Bone marrow (tissue), 2 donors: ENCODE measurements at regions not wholly inside any gene's neighbourhood (a gene's known extent, or its start where the extent isn't known, plus 50 kb on each side); places are given as distances from the start of the nearest gene placed in this dataset.
"Not testable (repeated sequence)": the region's sequence is repeated elsewhere in the genome, so short reads cannot be mapped to it uniquely, and the experiment has no call there.

Source experiments
- DNase-seq, 2 donors: peaks; one replicate each; lab custom pipeline; 2025; lab: John Stamatoyannopoulos, UW

DNA sequence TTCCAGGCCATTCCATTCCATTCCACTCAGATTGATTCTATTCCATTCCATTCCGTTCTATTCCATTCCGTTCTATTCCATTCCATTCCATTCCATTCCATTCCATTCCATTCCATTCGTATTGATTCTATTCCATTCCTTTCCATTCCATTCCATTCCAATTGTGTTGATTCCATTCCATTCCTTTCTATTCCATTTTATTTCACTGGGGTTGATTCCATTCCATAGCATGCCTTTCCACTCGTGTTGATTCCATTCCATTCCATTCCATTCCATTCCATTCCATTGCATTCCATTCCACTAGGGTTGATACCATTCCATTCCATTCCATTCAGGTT, 1142.3 kb downstream of the RPIA start:
- DNase-seq = no peak

DNA sequence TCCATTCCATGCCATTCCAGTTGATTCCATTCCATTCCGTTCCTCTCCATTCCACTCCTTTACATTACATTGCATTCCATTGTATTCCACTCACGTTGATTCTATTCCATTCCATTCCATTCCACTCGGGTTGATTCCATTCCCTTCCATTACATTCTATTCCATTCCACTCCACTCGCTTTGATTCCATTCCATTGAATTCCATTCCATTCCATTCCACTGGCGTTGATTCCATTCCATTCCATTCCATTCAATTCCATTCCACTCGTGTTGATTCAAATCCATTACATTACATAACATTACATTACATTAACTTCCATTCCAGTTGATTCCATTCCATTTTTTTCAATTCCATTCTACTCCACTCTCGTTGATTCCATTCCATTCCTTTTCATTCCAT, 1142.8 kb downstream of the RPIA start:
- DNase-seq = no peak

DNA sequence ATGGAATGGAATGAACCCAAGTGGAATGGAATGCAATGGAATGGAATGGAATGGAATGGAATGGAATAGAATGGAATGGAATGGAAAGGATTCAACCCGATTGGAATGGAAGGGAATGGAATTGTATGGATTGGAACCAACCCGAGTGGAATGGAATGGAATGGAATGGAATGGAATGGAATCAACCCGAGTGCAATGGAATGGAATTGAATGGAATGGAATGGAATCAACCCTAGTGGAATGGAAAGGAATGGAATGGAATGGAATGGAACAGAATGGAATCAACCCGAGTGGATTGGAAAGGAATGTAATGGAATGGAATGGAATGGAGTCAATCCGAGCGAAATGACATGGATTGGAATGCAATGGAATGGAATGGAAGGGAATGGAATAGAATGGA, 1144.9 kb downstream of the RPIA start:
- DNase-seq = not testable (repeated sequence)

DNA sequence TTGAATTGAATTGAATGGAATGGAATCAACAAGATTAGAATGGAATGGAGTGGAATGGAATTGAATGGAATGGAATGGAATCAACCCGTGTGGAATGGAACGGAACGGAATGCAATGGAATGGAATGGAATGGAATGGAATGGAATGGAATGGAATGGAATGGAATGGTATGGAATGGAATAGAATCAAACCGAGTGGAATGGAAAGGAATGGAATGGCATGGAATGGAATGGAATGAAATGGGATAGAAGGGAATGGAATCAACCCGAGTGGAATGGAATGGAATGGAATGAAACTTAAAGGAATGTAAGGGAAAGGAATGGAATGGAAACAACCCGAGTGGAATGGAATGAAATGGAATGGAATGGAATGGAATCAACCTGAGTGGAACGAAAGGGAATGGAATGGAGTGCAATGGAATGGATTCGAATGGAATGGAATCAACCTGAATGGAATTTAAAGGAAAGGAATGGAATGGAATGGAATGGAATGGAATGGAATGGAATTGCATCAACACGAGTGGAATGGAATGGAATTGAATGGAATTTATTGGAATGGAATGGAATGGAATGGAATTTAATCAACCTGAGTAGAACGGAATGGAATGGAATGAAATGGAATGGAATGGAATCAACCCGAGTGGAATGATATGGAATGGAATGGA, 1146.6 kb downstream of the RPIA start:
- no peak for DNase-seq

DNA sequence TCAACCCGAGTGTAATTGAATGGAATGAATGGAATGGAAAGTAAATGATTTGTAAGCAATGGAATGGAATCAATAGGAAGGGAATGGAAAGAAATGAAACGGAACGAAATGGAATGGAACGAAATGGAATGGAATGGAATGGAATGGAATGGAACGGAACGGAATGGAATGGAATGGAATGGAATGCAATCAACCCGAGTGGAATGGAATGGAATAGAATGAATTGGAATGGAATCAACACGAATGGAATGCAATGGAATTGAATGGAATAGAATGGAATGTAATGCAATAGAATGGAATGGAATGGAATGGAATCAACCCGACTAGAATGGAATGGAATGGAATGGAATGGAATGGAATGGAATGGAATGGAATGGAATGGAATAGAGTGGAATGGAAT, 1148.7 kb downstream of the RPIA start:
- not testable (repeated sequence) for DNase-seq

DNA sequence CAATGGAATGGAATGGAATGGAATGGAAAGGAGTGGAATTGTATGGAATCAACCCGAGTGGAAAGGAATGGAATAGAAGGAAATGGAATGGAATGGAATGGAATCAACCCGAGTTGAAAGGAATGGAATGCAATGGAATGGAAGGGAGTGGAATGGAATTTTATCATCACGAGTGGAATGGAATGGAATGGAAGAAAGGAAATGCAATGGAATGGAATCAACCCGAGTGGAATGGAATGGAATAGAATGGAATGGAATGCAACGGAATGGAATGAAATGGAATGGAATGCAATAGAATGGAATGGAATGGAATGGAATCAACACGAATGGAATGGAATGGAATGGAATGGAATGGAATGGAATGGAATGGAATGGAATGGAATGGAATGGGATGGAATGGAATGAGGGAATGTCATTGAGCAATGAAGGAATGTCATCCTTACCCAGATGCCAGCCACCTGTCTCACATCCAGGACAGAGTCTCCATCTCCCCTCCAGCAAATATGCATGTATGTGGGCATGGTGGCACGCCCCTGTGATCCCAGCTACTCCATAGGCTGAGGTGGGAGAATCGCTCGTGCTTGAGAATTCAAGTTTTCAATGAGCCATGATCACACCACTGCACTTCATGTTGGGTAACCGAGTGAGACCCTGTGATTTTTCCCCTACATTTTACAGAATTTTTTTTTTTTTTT, 1149.5 kb downstream of the RPIA start:
- DNase-seq = not testable (repeated sequence)

DNA sequence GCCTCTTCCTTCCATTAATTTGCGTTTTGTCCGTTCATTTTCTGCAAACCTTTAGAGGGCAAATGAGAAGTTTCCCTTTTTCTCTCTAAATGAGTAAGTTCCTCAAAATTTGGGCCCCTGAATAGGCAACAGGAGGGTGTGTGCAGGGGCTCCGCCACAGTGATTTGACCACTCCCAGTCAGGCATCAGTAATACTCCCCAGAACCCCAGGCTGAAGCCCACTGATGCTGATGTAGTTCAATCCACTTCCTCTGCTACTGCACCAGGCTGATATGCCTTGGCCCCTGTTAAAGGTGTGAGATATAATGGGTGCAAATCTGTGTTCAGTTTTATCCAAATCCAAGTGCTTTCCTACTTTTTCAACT, 1150.0 kb downstream of the RPIA start:
- no peak for DNase-seq

DNA sequence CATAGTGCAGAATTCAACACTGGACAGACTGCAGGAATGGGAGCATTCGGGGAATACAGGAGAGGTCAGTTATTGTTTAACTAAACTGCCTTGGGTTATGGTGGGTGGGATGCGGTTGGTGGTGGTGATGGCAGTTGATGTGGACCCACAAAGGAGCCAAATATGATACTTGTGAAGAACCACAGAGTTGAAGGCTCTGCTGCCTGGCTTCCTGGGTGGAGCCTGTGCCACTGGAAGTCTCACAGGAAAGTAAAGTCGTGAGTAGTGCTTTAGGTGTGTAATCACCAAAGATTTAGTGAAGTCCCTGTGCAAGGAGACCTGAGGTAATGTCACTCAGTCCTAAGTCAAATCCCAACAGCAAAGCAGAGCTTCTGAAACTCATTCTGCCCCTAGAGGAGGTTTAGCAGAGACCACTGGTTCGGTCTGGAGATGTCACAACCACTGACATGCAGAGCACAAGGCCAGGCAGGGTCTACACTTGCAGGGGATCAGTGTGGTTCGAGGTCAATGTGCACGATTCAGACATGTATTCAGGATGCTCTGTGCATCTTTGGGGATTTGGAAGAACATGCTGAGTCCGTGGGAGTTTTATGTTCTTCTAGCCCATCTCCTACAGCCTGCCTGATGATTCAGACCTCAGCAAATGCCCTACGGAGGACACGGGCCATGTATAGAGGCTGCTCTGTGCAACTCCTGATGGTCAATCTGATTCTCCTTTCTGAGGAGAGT, 1150.9 kb downstream of the RPIA start:
- DNase-seq = no peak

DNA sequence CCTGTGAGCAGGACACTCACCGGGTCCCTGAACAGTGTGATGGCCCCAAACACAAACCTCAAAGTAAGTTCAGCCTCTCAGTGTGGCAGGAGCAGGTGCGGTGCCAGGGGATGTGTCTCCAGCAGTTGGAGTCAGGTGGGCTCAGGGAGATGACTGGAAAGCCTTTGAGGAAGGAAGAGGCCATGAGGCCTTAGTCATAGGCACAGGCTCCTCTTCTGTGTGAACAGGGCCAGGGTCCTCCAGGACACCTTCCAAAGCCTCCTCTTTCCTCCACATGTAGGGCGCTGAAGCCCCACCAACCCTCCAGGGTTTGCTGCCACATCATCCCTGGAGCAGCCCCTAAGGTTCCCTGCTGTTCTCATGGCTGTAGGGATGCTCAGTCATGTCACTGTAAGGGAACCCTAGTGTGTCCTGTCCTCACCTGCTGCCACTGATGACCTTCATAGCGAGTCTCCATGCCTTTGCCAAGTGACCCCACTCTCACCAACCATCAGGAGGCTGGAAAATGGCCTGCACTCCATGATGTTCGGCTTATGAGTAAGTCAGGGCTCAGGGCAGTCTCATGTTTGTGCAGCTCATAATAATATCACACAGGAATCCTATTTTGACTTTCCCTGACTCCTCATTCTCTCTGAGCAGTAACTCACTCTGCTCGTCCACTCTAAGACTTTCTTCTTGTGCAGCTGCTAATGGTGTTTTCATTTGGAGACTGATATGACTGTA, 1152.9 kb downstream of the RPIA start:
- DNase-seq = no peak

DNA sequence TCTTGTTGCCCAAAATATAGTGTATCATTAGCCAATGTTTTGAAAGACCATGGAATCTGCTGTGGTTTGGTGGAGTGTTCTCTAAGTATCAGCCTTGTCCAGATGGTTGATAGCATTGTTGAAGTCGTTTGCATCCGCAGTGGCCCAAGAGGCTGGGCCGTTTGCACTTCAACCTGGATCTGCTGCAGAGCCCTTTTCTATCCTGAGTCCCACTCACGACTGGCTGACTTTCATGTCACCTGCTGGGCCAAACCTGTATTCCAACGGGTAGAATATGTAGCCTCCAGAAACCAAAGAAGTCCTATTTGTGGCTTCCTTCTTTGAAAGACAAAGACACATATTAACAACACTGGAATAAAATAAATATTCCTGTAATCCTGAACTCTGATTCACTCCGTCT, 1154.1 kb downstream of the RPIA start:
- DNase-seq = no peak

DNA sequence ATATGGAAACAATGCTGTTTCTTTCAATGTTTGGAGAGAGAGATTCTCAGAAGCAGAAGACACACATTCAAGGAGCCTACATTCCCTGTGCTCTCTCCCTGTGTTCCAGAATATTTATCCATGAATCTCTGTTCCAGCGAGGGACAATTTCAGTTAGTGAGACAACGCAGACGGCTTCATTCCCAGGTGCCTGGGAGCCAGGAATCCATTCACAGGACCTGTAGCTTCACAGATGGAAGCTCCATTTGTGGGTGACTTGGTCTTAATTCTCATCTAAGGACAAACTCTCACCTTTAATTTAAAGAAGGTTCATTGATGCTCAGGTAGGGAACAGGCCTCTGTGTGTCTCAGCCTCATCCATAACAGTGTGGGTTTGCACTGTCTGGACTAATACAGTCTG, 1156.6 kb downstream of the RPIA start:
- no peak for DNase-seq

DNA sequence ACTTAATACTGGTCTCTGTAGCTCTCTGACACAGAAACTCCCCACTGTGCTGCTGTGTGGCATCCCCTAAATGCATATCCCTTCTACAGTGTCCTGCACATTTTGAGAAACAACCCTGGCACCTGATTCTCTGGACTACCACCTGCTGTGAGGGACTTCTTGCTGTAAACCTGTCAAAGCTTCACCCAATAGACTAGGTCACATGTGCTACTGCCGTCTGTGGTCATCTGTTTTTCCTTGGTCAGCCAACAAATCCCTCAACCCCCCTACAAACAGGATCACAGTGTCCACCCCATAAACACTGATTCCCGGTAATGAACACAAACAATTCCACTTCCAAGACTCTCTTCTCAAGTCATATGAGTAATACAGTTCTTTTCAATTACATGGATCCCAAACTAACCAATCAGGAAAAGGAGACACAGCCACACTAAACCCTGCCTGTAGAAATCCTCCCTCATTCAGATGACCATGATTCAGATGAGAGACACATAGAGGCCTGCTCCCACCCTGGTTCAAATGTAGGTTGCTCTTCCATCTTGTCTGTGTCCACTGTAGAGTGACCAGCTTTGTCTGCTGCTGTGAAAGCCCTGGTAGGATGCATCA, 1157.4 kb downstream of the RPIA start:
- DNase-seq = no peak

DNA sequence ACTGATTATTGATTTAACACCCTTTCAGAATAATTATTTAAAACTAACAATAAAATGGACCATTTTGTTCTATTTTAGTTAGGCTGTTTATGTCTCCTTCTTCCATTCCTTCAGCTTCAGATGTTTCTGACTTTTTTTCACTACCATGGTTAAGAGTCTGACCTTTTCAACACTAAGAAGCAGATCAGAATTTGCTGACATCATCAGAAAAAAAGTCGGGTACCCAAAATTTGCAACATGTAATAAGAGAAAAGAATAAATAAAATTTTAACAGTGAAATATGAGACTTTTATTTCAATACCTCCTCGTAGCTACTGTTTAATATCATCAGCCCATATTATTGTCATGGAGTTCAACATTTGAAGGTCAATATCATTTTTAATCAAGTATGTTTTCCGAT, 1158.3 kb downstream of the RPIA start:
- DNase-seq = no peak

DNA sequence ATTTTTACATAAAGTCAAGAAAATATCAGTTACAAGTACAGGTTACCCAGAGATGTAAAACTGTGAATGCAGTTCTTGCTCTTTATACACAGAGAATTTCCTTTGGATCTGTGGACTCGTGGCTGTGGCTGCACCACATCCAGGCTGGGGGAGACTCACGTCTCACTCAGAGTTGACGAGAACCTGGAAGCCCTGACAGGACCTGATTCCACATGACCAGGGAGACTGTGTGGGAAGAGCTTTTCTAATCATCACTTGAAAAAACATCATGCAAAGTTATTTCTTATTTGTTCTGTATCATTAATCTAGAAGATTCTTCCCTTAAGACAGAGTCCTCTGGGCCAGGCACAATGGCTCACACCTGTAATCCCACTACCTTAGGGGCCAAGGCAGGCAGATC, 1159.0 kb downstream of the RPIA start:
- no peak for DNase-seq

DNA sequence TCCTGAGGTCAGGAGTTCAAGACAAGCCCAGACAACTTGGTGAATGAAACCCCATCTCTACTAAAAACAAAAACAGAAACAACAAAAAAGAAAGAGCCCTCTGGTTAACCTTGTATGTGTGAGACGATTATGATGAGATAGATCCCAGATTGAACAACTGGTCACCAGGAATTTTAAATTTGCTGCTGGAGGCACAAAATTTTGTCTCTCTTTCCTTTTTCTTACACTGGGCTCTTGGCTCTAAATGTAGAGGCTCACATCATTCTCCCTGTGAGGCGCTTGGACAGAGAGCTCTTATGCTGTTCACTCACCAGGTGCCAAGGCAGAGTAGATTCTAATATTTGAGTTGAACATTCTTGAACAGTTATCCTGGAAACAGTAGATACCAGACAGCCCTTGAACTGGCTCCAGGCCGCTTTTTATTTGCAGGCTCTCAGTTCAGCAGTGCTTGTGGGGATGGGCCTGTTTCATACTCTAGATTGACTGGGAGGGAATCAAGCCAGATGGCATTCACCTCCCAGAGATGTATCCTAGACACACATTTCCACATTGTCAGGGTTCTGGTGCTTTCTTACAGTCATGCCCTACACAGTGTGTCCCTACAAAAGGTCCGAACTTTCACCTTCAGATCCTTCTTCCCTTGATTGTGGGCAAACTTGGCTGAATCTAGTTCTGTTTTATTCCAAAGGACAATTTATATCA, 1159.6 kb downstream of the RPIA start:
- DNase-seq = no peak

DNA sequence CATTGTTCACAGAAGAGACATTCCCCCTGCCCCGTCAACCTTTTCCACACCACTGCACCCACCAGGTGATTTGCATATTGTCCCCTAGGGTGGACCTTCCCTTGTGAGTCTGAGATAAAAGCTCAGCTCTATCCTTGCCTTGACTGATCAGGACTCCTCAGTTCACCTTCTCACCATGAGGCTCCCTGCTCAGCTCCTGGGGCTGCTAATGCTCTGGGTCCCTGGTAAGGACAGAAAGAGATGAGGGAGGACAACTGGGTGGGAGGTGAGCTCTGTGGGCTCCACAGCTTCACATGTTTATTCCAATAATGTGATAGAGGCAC, 1160.1 kb downstream of the RPIA start:
- DNase-seq = no peak

DNA sequence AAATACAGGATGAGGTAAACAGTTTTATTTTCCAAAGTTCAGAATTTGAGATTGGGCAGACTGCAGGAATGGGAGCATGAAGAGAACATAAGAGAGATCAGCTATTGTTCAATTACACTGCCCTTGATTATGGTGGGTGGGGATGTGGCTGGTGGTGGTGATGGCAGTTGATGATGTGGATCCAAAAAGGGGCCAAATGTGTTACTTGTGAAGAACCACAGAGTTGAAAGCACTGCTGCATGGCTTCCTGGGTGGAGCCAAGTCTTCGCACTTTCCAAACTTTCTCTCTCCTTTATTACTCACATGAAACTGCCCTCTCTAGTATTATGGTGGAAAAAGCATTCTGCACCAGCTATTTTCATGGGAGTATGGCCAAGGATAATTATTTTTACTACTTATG, 1162.0 kb downstream of the RPIA start:
- not testable (repeated sequence) for DNase-seq

DNA sequence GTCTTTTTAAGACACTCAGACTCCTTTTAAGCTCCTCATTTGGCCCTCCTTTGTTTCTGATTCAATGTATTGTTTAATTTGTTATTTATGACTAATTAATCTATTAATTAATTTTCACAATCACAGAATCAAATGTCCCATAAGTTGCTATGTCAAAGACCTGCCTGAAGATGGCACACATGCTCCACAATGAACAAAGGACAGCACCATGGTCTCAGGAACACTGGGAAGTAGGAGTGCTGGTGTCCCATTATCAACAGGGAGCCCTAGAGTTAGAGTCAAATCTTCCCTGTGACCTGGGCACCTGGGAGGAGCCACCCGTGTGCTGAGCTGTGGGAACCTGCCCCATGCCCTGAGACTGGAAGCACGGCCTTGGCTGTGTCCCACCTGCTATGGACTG, 1164.3 kb downstream of the RPIA start:
- DNase-seq = not testable (repeated sequence)

DNA sequence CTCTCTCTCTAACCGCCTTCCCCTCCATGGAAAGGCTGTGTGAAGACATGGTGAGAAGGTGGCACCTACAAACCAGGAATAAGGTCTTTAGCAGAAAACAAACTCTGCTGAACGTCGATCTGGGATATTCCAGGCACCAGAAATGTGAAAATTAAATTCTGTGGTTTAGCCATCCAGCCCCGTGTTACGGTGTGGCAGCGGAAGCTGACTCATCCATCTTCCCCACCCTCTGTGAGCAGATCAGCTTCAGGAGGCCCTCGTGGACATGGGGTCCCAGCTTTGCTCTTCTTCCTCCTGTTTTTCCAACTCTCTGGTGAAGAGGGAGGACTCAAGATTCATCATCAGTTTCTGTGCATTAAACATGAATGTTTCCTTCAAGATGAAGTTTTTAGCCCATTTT, 1164.8 kb downstream of the RPIA start:
- DNase-seq = not testable (repeated sequence)

DNA sequence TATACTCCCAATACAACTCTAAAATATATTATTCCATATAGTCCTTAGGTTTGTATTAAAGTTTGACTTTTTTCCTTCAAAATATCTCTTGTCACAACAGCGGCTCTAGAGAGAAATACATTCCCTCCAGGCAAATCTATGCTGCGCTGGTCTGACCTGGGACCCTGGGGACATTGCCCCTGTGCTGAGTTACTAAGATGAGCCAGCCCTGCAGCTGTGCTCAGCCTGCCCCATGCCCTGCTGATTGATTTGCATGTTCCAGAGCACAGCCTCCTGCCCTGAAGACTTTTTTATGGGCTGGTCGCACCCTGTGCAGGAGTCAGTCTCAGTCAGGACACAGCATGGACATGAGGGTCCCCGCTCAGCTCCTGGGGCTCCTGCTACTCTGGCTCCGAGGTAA, 1170.7 kb downstream of the RPIA start:
- not testable (repeated sequence) for DNase-seq

DNA sequence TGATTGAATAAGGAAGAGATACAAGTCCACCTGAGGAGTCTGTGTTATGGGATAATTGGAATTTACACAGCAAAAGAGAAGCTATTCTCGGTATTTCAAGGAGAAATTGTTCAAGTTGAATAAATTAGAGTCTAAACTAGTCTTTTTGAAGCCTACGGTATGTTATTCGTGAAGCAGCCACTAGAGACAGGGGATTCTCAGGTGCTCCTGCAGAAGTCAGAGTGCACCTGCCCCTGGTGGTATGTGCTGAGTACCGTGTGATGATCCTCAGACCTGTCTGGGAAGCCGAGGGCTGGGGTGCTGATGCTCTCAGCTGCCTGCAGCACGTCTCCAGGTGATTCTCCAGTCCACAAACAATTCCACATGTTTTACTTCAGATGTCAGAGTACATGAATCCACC, 1171.7 kb downstream of the RPIA start:
- DNase-seq = not testable (repeated sequence)
